HG02571 (cell line): ENCODE measurements at regions not wholly inside any gene's neighbourhood (a gene's known extent, or its start where the extent isn't known, plus 50 kb on each side); places are given as distances from the start of the nearest gene placed in this dataset.

Experiments used
- ATAC-seq: cut with Tn5 transposase; IDR thresholded peaks from one replicate; pipeline ENCODE4 v1.9.1; 2021; ENCODE audit warnings: mild to moderate bottlenecking, moderate library complexity; ENCODE audit not compliant: unreplicated experiment

DNA sequence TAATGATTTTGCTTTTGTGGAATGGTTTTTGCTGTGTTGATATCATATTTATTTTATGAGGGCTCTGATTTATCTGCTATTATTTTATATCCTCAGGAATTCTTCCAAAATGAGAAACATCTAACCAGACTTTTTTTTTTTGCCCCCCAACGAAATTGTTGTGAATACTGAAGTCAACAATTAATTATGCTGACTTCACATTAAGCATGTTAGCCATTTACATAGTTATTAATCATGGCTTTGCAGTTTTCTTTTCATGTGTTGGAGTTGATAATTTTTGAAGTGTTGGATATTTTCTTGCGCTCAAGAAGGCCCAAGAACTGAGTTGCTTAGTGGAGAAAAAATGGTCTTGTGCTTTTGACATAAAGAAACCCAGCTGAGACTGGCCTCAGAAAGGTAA, 246.6 kb upstream of the CRY1 start:
- ATAC-seq: no peak

DNA sequence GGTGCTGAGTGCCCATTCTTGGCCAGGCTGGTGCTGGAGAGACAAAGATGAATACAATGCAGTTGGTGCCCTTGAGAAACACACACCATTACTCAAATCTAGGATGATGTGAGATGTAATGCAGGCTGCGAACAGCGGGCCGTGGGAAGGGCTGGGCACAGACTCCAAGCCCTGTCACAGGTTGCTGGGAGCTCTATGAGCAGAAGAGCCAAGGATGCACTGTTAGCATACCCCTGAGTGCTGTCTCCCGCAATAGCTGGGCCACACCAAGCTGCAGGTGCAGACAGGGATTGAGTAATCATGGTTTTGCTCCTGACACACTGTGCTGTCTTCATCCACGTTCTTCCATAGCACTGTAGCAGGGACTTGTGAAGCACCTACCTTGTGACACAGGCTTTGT, 247.5 kb upstream of the CRY1 start:
- no peak for ATAC-seq

DNA sequence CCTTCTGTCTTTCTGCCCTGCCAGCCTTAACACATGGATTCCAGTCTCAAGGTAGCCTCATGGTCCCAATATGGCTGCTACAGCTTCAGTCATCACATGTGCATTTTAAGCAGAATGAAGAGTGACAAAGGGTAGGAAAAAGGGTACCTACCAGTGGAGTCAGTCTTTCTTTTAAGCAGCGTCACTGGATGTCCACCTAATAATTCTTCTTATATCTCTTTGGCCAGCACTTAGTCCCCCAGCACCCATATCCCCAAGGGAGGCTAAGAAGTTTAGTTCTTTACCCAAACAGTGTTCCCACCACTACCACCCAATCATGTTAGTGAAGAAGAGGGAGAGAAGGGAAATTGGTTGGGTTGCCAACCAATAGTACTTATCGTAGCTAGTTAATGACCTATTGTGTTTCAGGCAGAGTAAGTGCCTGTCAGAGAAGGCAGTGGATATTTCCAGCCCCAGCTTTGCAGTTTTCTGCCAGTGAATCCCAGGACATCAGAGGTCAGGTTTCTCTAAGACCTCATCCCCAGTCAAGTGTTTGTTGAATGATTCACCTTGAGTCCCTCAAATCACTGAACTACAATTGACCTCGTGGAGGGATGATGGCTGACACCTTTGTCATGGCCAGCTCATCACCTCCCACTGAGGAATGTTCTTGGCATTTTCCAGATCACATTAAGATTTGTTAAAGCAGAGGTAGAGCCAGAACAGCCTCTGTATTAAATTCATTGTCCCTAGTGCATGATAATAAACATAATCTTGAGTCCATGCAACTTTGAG, 250.9 kb upstream of the CRY1 start:
- no peak for ATAC-seq

DNA sequence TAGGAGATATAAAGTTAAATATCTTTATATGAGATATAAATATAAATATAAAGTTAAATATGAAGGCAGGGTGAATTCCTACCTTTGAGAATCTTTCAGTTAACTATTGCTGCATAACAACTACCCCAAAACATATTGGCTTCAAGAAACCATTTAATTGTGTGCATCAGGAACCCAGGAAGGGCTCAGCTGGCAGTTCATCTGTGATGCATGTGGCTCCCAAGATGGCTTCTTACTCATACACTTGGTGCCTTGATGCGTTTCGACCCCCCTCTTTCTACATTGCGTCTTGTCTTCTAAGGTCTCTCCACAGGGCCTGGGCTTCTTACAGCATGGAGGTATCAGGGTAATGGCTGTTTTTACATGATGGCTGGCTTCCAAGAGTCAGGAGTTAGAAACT, 253.9 kb upstream of the CRY1 start:
- no peak for ATAC-seq

DNA sequence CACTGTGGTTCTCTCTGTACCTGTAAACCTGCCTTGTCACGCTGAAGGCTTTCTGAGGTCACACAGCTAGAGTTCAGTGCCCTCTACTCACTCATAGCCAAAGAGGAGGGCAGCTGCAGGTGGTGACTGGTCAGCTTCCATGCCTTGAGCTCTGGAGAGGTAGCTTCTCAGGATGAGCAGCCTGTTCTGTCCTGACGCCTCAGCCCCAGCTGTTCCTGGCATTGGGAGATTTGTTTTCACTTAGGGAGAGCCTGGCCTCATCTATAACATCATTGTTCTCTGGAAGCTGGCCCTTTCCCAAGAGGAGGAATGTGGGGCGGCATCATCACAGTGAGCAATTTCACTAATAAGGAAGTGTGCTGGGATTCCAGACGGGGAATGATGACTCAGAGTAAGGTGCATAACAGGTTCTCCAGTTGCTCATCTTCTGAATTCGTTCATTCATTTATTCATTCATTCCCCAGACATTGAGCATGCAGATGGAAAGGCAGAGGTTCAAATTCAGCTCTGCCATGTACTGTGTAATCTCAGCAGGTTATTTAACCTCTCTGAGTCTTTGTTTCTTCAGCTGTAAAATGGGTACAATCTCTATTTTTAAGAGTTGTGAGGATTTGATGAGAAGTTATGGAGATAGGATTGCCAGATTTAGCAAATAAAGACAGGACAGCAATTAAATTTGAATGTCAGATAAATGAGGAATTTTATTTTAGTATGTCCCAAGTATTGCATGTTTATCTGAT, 255.8 kb upstream of the CRY1 start:
- ATAC-seq: no peak

DNA sequence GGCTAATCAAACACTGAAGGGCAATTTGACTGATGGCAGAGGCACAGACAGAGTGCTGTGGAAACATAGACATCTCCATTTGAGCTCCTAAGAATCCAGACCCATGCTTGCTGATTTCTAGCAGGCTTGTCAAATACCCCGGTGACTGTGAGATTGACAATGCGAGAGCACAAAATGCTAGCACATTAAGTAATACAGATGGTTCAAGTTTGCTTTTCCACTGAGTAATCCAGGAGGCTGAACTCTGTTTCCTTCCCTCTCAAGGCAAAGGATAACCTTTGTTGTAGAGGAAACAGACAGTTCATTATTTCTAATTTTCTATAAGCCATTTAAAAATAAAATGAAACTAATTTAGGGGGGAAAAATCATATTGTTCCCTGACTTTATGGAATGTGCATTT, 256.5 kb upstream of the CRY1 start:
- ATAC-seq: no peak

DNA sequence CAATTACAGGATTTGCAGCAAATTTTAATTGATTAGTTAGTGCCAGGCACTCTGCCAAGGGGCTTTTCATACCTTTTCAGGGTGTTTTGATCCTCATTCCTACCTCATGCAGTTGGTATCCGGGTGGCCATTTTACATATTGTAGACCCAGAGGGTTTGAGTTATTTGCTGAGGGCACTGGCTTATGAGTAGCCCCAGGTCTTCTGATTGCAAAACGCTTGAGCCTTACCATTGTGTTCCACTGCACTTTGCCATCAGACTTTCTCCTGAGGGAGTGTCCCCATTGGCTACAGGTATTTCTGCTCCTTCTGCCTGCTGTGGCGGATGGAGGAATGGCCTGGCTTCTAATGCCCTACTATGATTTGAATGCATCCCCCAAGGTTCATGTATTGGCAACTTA, 257.8 kb upstream of the CRY1 start:
- no peak for ATAC-seq

DNA sequence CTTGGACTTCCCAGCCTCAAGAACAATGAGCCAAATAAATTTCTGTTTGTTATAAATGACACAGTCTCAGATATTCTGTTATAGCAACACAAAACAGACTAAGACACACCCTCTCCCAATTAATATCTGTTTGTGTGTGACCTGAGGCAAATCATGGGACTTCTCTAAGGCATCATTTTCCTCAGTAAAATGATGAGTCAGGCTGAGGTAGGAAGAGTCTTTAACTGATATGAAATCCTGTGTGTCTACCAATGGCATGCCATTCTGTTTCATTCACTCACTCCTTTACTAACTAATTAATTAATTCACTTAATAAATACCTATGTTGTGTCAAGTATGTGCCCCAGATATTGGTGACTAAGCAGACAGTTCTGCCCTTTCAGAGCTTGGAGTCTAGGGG, 258.4 kb upstream of the CRY1 start:
- no peak for ATAC-seq

DNA sequence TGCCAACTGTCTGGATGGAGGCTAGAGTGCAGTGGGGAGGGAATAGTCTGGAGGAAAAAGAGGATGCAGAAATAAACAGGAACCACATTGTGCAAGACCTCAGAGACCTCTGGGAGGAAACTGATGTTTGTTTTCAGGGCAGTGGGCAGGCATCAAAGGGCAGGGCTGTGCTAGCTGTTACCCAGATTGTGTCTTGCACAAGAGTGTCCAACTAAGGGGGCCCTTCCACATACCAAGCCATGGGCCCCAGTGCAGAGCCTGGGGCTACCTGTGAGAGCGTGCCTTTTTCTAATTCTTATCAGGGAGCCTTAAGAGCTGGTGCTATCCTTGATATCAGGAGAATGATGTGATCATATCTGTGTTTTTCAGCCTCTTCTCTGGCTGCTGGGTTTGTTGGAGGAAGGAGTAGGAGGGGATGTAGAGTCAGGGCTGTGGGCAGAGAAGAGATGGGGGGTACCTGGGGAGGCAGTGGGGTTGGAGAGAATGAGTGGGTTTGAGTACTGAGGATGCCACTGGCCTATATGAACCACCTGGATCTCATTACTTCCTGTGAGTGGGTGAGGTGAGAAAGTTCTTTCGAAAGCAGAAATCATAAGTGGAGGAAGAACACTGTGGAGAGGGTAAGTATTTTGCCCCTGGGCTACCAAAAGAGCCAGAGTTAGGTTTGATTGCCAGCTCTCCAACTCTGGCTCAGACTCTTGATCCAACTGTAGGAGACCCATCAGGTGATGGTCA, 259.2 kb upstream of the CRY1 start:
- ATAC-seq: no peak

DNA sequence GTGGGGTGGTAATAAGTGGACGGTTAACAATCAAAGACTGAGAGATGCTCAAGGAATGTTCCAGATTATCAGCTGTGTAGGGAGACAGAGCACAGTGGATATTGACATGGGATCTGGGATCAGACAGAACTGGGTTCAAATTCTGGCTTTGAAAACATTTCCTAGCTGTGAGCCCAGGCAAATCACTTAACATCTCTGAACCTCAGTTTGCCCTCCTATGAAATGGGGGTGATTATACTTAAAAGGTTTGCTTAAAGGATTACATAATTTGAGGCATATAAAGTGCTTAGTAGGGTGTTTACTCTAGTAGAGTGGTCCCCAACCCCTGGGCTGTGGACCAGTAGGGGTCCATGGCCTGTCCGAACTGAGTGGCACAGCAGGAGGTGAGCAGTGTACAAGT, 260.0 kb upstream of the CRY1 start:
- ATAC-seq: no peak

DNA sequence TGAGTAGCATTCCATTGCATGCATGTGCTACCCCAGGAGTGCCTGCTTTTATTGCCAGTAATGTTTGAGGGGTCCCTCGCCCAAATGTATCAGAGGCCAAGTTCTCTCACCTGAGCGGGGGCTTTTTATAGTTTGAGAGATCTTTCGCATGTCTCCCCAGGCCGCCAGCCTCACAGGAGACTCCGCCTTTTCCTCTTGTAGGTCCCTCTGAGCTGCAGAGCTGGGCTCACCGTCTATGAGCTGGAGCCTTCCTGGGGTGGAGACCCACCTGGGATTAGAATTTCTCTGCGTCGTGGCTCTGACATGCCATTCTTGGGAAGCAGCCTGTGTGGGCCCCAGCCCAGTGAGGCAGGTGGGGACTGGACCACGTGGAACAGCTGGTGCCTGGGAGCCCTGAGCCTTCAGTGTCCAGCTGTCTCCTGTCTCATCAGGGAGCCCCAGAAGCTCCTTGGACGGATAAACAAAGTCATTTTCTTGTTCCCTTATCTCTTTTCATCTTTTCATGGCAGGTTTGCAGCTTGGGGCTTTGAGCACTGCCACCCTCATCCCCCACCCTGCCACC, 261.7 kb upstream of the CRY1 start:
- no peak for ATAC-seq

DNA sequence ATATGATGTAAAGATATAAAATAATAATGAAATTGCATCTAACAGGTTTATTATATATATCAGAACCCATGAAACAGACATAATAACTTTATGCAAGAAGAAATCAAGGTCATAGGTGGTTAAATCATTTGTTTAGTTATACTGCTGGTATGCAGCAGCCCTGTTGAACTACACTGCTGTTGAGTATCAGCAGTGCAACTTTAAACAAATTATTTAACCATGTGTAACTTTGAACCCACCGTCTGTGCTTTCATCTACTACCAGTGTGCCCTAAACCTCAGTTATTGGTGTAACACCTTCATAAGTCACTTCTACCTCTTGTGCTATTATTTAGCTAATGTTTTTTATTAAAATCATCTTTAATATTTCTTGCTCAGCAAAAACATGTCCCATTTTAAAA, 262.3 kb upstream of the CRY1 start:
- ATAC-seq: no peak

DNA sequence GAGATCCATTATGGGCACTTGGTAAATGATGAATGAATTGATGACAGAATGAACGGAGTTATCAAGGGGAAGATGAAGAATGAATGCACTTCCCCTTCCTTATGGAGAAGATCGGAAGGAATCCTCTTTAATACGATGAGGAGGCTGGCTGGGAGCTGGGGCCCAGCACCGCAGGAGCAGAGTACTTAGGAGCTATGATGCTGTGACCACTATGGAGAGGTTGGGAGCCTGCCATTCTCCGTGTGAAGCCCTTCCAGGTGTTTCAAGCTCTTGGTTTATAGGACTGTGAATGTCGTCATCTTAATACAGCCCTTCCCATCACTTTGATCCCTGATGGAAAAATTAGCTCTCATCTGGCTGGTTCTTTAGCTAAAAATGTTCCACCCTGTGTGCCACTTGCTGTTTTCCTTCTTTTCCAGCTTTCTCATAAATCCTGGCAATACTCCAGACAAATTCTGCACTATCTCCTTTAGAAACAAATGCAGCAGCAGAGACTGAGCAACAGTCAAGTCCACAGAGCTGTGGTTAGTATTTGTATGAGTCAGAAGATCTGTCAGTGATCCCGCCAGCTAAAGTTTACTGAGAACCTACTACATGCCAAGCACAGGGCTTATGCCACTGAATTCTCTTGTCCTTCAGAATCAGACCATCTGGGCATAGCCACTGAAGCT, 263.1 kb upstream of the CRY1 start:
- ATAC-seq: no peak

DNA sequence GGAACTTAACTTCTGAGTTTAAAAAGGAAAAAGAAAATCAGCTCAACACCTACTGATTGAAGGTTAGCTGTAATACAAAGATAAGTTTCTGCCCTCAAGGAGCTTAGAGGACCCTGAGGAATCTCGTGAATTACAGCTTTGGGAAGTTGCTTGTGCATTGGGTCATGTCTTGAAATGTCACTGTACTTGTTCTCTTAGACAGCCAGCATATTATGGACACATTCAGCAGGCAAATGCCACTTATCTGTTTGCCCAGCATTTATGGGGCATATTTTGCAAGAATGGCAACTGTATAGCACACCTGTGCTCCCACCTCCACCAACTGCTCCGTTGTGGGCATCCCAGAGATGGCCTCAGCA, 263.6 kb upstream of the CRY1 start:
- no peak for ATAC-seq

DNA sequence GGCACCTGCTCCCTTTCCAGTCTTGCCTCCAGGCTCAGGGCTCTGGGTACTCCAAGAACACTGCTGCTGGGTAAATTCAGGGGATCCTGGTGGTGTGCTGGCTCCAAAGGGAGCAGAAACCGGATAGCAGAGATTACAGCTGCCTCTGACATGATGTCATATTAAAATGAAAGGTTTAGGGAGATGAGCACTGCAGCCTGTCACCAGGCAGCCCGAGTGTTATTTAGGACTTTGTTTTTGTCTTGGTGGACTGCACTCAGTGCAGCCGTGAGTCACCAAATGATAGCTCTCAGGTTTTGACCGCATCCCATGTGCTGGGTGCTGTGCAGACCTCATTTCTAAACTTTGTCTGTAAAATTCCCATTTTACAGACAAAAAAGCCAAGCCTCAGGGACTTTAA, 266.0 kb upstream of the CRY1 start:
- no peak for ATAC-seq

DNA sequence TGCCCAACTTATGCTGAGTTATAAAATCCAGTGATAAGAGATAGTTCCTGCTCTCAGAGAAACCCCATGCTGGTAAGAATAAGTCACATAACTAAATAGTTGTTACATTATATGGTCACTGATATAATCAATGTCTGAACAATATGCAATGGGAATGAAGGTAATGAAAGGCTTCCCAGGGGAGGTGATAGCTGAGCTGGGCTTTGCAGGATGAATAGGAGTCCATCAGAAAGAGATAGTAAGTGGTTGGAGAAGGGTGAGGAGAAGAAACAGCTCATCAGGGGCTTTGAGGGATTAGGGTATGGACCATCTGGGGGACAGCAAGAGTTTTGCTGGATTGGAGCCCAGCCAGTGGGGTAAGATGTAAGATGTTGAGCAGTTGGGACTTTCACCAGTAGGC, 266.7 kb upstream of the CRY1 start:
- ATAC-seq: no peak

DNA sequence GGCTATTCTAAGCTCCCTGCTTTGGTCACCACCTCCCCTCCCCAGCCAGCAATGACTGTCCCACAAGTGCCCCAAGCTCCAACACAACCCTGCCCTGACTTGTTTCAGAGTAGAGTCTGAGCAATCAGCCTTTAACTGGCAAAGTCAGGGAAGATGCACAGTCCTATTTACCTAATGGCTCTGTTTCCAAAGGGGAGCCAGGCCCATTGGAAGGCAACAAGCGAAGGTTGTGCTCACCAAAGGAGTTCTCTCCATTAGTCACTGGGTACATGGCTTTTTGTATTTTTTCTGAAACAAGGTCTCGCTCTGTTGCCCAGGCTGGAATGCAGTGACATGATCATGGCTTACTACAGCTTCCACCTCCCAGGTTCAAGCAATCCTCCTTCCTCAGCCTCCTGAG, 267.1 kb upstream of the CRY1 start:
- ATAC-seq: no peak

DNA sequence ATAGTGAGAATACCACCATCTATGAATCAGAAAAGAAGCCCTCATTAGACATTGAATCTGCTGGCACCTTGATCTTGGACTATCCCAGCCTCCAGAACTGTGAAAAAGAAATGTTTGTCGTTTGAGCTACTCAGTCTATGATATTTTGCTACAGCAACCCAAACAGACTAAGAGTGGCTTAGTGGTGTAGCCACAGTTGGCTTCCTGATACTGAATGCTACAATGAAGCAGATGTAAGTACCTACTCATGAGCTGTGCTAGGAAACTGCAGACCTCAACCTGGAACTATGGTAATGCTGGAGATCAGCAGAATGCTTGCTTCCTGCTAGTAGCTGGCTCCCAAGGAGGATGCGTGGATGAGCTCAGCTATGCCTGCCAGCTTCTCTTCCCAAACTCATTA, 268.6 kb upstream of the CRY1 start:
- ATAC-seq: no peak

DNA sequence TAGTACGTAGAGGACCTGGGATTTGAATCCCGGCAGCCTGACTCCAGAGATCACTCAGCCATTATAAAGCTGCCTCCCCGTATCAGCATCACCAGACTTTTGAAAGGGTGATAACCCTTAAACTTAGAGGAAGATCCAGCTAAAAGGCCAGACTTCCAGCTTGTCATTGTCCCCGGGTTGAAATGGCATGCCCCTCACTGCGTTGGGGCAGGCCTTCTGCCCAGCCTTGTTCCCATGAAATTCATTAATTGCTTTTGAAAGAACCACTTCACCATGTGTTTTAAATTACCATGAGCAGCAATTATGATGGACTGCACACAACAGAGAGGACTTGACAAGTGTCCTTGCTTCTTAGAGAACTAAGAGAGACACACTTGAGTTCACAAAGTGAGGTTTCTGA, 269.6 kb upstream of the CRY1 start:
- ATAC-seq: no peak

DNA sequence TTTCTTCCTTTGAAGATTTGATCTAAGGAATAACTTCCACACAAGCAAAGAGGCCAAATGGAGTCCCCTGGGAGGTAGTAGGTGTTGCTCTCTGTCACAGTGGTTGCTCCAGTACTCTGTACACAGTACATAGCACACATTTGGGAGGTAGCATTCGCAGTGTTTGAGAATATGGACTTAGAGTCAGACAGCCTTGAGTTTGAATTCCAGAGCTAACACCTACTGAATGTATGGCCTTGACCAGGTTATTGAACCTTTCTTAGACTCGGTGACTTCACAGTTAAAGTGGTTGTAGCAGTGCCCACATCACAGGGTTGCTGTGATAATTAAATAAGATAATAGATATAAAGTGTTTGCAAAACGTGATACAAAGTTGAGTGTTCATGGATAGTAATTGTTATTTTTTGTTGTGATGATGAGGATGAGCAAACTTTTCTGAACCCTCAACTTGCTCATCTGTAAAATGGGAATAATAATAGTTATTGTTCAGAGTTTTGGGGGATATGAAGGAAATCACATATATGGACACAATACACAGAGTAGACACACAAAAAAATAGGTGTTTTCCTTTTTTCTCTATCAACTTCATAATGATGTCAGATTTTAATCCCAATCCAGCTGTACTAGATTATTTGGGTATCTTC, 271.6 kb upstream of the CRY1 start:
- no peak for ATAC-seq

DNA sequence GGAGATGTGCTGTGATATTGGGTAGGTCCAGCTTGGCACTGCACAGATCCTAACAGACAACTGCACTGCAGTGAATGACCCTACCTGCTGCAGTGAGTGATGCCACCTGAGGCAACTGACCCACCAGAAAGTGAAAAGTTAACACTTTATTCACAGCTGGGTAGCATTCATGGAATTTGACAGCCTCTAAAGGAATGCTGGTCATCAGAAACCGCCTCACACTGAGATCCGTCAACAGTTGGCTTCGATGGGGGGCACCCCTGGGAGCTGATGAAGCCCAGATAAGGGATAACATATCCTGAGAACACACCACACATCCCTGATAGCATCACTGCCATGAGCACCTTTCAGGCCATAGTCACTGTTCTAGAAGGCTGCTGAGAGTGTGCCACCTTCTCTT, 272.4 kb upstream of the CRY1 start:
- no peak for ATAC-seq
